ENCODE measurements at regions not wholly inside any gene's neighbourhood (a gene's known extent, or its start where the extent isn't known, plus 50 kb on each side); places are given as distances from the start of the nearest gene placed in this dataset.
"Not testable (repeated sequence)": the region's sequence is repeated elsewhere in the genome, so short reads cannot be mapped to it uniquely, and the experiment has no call there.

GRCh38 chr15:57767481-57767880 is 61.0 kb downstream of the POLR2M start:
- no peak for DNase-seq

- no peak for DNase-seq
These were observed 62.8 kb downstream of the POLR2M start for GRCh38 chr15:57769266-57769665.

- no peak for DNase-seq
These were observed 64.0 kb downstream of the POLR2M start for GRCh38 chr15:57770495-57770894.

GRCh38 chr15:57772223-57772957 is 65.9 kb downstream of the POLR2M start:
- DNase-seq = no peak

- DNase-seq = no peak
These were observed 66.5 kb downstream of the POLR2M start for GRCh38 chr15:57773051-57773450.

GRCh38 chr15:57777003-57777402 is 70.5 kb downstream of the POLR2M start:
- DNase-seq = no peak

- DNase-seq = no peak
These were observed 74.0 kb downstream of the POLR2M start for GRCh38 chr15:57780471-57780870.

GRCh38 chr15:57782731-57783130 is 76.2 kb downstream of the POLR2M start:
- no peak for DNase-seq

GRCh38 chr15:57784081-57784511 is 77.6 kb downstream of the POLR2M start:
- DNase-seq = no peak

- DNase-seq = no peak
These were observed 78.5 kb downstream of the POLR2M start for GRCh38 chr15:57785039-57785438.

- DNase-seq = no peak
These were observed 79.4 kb downstream of the POLR2M start for GRCh38 chr15:57785959-57786358.

GRCh38 chr15:57789225-57789624 is 82.7 kb downstream of the POLR2M start:
- no peak for DNase-seq

GRCh38 chr15:57792724-57793449 is 86.4 kb downstream of the POLR2M start:
- DNase-seq = no peak

- no peak for DNase-seq
These were observed 88.7 kb downstream of the POLR2M start for GRCh38 chr15:57795261-57795660.

- DNase-seq = no peak
These were observed 89.6 kb downstream of the POLR2M start for GRCh38 chr15:57796146-57796545.

- no peak for DNase-seq
These were observed 90.6 kb downstream of the POLR2M start for GRCh38 chr15:57797110-57797509.

- no peak for DNase-seq
These were observed 91.2 kb downstream of the POLR2M start for GRCh38 chr15:57797568-57798267.

GRCh38 chr15:57806003-57806402 is 99.5 kb downstream of the POLR2M start:
- DNase-seq = no peak

GRCh38 chr15:57809285-57809684 is 102.8 kb downstream of the POLR2M start:
- not testable (repeated sequence) for DNase-seq

- no peak for DNase-seq
These were observed 110.1 kb downstream of the POLR2M start for GRCh38 chr15:57816599-57816998.

GRCh38 chr15:57819646-57820045 is 113.1 kb downstream of the POLR2M start:
- DNase-seq = no peak

GRCh38 chr15:57820119-57820518 is 113.6 kb downstream of the POLR2M start:
- no peak for DNase-seq

GRCh38 chr15:57821826-57822225 is 115.3 kb downstream of the POLR2M start:
- DNase-seq = no peak

Measured in activated CD4-positive, alpha-beta T cell treated with anti-CD3 and anti-CD28 coated beads for 1 hour (primary cell).